Activated CD4-positive, alpha-beta T cell treated with anti-CD3 and anti-CD28 coated beads for 36 hours (primary cell): ENCODE measurements at regions not wholly inside any gene's neighbourhood (a gene's known extent, or its start where the extent isn't known, plus 50 kb on each side); places are given as distances from the start of the nearest gene placed in this dataset.

Source experiments
- ATAC-seq: fragments of 200-7000 bp; cut with Tn5 transposase; one replicate; pipeline ENCODE4 v1.10.0; 2021; ENCODE audit warnings: mild to moderate bottlenecking, moderate library complexity
- CTCF ChIA-PET: fragments of 350-600 bp; sonication (Branson Sonifier 250); formaldehyde crosslinking; loops from one replicate; lab custom pipeline; 2021; ENCODE audit warnings: antibody characterized with exemption; lab: Charles Lee
- POLR2A ChIA-PET: fragments of 350-600 bp; sonication (Branson Sonifier 250); formaldehyde crosslinking; loops from one replicate; lab custom pipeline; 2021; ENCODE audit warnings: antibody characterized with exemption, inconsistent platforms; lab: Charles Lee
- DNase-seq: peaks from one replicate; pipeline ENCODE4 v3.0.0-alpha.2; 2020
- H3K27ac Mint-ChIP-seq: one replicate; pipeline ENCODE4 v1.8.0; 2021; ENCODE audit warnings: mixed read lengths
- H3K27me3 Mint-ChIP-seq: one replicate; pipeline ENCODE4 v1.8.0; 2021; ENCODE audit warnings: mixed read lengths
- H3K36me3 Mint-ChIP-seq: one replicate; pipeline ENCODE4 v1.8.0; 2021; ENCODE audit warnings: low read depth, mixed read lengths
- H3K4me1 Mint-ChIP-seq: one replicate; pipeline ENCODE4 v1.8.0; 2021; ENCODE audit warnings: mixed read lengths
- H3K4me3 Mint-ChIP-seq: one replicate; pipeline ENCODE4 v1.8.0; 2021; ENCODE audit warnings: mild to moderate bottlenecking, moderate library complexity, mixed read lengths
- H3K9me3 Mint-ChIP-seq: one replicate; pipeline ENCODE4 v1.8.0; 2021; ENCODE audit warnings: low read depth, mixed read lengths
- intact Hi-C, 2 experiments: fragments of 100-400 bp; cut with DNase I in 1 of 2; cut with micrococcal nuclease in 1 of 2; formaldehyde crosslinking; loops; one replicate each; pipeline versions ENCODE4 v1.14.2 to v1.15.1; 2022 to 2024; cut with DNase I, micrococcal nuclease

- Mint-ChIP-seq H3K4me3 (no peak overlapping the region), H3K4me1 (no peaks in the 10 kb centered on the region), H3K36me3 (no peaks in the 10 kb centered on the region), H3K27ac (no peak overlapping the region), H3K27me3 (no peaks in the 10 kb centered on the region), H3K9me3 (no peaks in the 10 kb centered on the region)
- ATAC-seq, result no peak
- ChIA-PET POLR2A (no interaction called here), CTCF (interaction anchor here (0.6 kb wide), 1 partner anchor 819 kb away, joined by 3 read pairs; no protein-coding TSS in a partner anchor)
- intact Hi-C loops, result no loop called here
- no peak for DNase-seq
These were observed 608.4 kb downstream of the TSN start for GRCh38 chr2:122363885-122364284.

DNA sequence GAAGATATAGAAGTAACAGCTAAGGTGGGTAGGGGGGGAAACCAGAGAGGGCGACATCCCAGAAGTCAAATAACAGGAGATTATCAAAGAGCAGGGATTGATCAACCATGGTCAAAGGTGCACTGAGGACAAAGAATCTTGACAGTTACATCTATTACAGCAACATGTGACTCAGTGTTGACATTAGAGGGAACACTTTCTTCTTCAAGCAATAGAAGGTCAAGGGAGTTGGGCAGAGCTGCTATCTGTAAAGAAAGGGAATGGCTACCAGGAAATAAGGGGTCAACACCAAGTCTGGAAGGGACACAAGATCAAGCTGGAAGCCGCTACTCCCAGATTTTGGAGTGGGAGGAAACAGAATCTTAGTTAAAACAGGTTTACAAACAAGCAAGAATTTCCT, 611.0 kb downstream of the TSN start:
- Mint-ChIP-seq H3K9me3 (no peaks in the 10 kb centered on the region), H3K27me3 (no peaks in the 10 kb centered on the region), H3K4me1 (no peaks in the 10 kb centered on the region), H3K27ac (no peak overlapping the region), H3K36me3 (no peaks in the 10 kb centered on the region), H3K4me3 (no peak overlapping the region)
- ATAC-seq, result no peak
- ChIA-PET POLR2A (no interaction called here), CTCF (no interaction called here)
- intact Hi-C loops, result no loop called here
- DNase-seq, result no peak

GRCh38 chr2:122366969-122367645, 611.7 kb downstream of the TSN start:
- CTCF ChIA-PET, result no interaction called here
- POLR2A ChIA-PET, result no interaction called here
- H3K4me1 Mint-ChIP-seq, result no peaks in the 10 kb centered on the region
- no peak overlapping the region for H3K27ac Mint-ChIP-seq
- no peak overlapping the region for H3K4me3 Mint-ChIP-seq
- intact Hi-C loops, result no loop called here
- DNase-seq (no peak), ATAC-seq (no peak)
- no peaks in the 10 kb centered on the region for H3K27me3 Mint-ChIP-seq
- no peaks in the 10 kb centered on the region for H3K9me3 Mint-ChIP-seq
- no peaks in the 10 kb centered on the region for H3K36me3 Mint-ChIP-seq

DNA sequence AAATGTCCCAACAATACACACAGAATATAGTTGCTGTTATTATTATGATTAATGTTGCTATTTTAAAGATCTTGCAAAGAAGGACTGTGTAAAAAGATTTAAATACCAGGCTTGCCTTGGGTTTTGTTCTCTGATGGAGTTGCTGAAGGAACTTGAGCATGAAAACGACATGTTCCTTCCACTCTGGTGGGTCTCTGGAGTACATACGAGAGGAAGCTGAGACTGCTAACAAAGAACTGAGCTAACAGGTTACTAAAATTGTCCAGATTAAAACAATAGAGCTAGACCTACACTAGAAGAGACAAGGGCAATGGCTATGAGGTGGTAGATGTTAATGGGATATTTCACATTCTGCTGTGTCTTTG, 612.2 kb downstream of the TSN start:
- DNase-seq, result no peak
- Mint-ChIP-seq H3K4me3 (no peak overlapping the region), H3K4me1 (no peaks in the 10 kb centered on the region), H3K27ac (no peak overlapping the region), H3K27me3 (no peaks in the 10 kb centered on the region), H3K9me3 (peaks cover 4% of the 10 kb centered on the region), H3K36me3 (no peaks in the 10 kb centered on the region)
- intact Hi-C loops, result no loop called here
- ChIA-PET CTCF (no interaction called here), POLR2A (no interaction called here)
- no peak for ATAC-seq

- H3K27me3 Mint-ChIP-seq, result no peaks in the 10 kb centered on the region
- ChIA-PET POLR2A (no interaction called here), CTCF (no interaction called here)
- peaks cover 4% of the 10 kb centered on the region for H3K9me3 Mint-ChIP-seq
- H3K27ac Mint-ChIP-seq, result no peak overlapping the region
- intact Hi-C loops, result no loop called here
- DNase-seq (no peak), ATAC-seq (no peak)
- H3K4me3 Mint-ChIP-seq, result no peak overlapping the region
- H3K4me1 Mint-ChIP-seq, result no peaks in the 10 kb centered on the region
- no peaks in the 10 kb centered on the region for H3K36me3 Mint-ChIP-seq
These were observed 613.3 kb downstream of the TSN start for GRCh38 chr2:122368576-122369243.

DNA sequence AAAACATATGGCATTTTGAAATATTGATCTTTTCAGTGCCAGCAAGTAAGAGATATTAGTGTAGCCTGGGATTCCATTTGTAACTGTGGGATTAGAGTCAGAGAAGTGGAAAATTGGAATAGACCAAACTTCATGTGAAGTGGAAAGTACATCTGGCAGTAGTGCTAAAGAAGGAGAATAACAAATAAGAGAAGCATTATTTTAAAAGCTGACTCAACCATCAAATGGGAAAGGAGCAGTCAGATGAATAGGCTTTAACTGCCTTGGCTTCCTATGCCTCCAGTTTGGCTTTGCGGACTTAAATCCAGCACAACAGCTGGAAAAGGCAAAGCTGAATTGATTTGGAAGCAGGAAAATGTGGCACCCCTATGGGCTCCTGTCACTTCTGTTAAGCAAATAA, 623.1 kb downstream of the TSN start:
- POLR2A ChIA-PET, result no interaction called here
- peaks cover 2% of the 10 kb centered on the region for H3K9me3 Mint-ChIP-seq
- DNase-seq, result no peak

DNA sequence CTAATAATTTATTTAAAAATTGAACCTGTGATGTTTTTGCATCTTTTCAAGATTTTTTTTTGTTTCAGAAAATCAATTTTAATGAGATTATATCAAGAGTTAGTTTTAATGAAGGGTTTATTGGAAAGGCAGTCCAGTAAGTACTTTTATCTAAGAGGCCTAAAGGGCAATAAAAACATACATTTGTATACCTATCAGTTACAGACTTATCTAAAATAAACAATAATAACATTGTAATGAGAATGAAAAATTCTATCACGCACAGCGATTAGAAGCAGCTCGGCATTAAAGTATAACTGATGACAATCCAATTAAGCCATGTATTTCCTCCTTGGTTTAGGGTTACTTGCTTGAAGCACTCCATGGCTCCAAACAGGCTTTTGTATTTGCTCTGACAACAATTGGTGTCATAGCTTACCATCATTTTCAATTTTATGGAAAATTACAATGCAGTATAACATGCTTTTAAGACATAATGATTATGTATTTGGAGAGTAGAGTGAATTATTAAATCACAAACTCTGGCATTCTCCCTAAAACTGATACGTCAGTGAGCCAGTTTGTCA, 629.4 kb downstream of the TSN start:
- ATAC-seq (no peak), DNase-seq (no peak)
- intact Hi-C loops, result no loop called here
- CTCF ChIA-PET, result no interaction called here
- H3K4me3 Mint-ChIP-seq, result no peak overlapping the region
- no peaks in the 10 kb centered on the region for H3K4me1 Mint-ChIP-seq
- H3K9me3 Mint-ChIP-seq, result peaks cover 11% of the 10 kb centered on the region
- POLR2A ChIA-PET, result no interaction called here
- no peak overlapping the region for H3K27ac Mint-ChIP-seq
- no peaks in the 10 kb centered on the region for H3K36me3 Mint-ChIP-seq
- H3K27me3 Mint-ChIP-seq, result no peaks in the 10 kb centered on the region

More for the DNA sequence above, 623.1 kb downstream of the TSN start:
- ATAC-seq, result no peak
- CTCF ChIA-PET, result no interaction called here
- Mint-ChIP-seq H3K4me1 (no peaks in the 10 kb centered on the region), H3K27ac (no peak overlapping the region), H3K4me3 (no peak overlapping the region), H3K36me3 (no peaks in the 10 kb centered on the region), H3K27me3 (no peaks in the 10 kb centered on the region)
- intact Hi-C loops, result no loop called here

DNA sequence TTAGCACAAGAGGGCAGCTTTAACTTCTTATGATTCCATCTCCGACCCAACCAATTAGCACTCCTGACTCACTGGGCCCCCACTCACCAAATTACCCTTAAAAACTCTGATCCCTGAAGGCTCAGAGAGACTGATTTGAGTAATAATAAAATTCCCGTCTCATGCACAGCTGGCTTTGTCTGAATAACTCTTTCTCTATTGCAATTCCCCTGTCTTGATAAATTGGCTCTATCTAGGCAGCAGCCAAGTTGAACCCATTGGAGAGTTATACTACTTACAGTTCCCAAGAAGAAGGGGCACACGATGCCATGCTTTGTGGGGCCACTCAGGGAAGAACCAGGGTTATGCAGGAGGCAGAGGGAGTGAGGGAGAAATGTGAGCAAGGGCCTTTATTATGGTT, 632.8 kb downstream of the TSN start:
- ChIA-PET POLR2A (no interaction called here), CTCF (no interaction called here)
- intact Hi-C loops, result no loop called here
- no peaks in the 10 kb centered on the region for H3K36me3 Mint-ChIP-seq
- no peak for DNase-seq
- no peaks in the 10 kb centered on the region for H3K4me1 Mint-ChIP-seq
- no peak overlapping the region for H3K4me3 Mint-ChIP-seq
- H3K9me3 Mint-ChIP-seq, result peaks cover 9% of the 10 kb centered on the region
- no peak overlapping the region for H3K27ac Mint-ChIP-seq
- ATAC-seq, result no peak
- H3K27me3 Mint-ChIP-seq, result no peaks in the 10 kb centered on the region

DNA sequence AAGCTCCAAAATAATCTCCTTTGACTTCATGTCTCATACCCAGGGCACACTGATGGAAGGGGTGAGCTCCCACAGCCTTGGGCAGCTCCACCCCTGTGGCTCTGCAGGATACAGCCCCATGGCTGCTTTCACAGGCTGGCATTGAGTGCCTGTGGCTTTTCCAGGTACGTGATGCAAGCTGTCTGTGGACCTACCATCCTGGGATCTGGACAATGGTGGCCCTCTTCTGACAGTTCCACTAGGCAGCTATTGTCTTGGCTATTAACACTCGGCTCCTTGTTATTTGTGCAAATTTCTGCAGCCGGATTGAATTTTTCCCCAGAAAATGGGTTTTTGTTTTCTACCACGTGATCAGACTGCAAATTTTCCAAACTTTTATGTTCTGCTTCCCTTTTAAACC, 634.2 kb downstream of the TSN start:
- Mint-ChIP-seq H3K27me3 (no peaks in the 10 kb centered on the region), H3K27ac (no peak overlapping the region), H3K36me3 (no peaks in the 10 kb centered on the region), H3K9me3 (peaks cover 9% of the 10 kb centered on the region), H3K4me3 (no peak overlapping the region), H3K4me1 (no peaks in the 10 kb centered on the region)
- POLR2A ChIA-PET, result no interaction called here
- CTCF ChIA-PET, result no interaction called here
- ATAC-seq, result no peak
- intact Hi-C loops, result no loop called here
- no peak for DNase-seq

DNA sequence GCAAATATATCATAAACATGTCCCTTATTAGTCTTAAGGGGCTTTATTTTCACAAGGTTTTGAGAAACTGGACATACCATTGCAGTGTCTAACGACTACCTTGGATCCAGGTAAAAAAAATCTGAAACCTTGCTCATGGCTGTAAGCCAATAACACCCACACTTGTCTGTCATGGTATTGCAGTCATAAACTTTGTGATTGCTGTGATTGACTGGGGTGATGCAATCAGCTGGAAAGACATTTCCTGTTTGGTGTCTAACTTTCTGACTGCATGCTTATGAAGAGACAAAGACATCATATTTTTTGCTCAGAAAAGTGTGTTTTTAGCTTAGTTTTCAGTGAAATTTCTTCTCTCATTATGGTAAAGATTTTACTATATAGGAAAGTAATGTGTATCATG, 635.0 kb downstream of the TSN start:
- H3K27ac Mint-ChIP-seq, result peak overlapping the region; percentile 47
- no peak overlapping the region for H3K4me3 Mint-ChIP-seq
- peak; percentile 17 for DNase-seq
- ChIA-PET CTCF (no interaction called here), POLR2A (no interaction called here)
- peaks cover 9% of the 10 kb centered on the region for H3K9me3 Mint-ChIP-seq
- intact Hi-C loops, result no loop called here
- no peaks in the 10 kb centered on the region for H3K27me3 Mint-ChIP-seq
- H3K36me3 Mint-ChIP-seq, result no peaks in the 10 kb centered on the region
- H3K4me1 Mint-ChIP-seq, result no peaks in the 10 kb centered on the region
- ATAC-seq, result no peak

DNA sequence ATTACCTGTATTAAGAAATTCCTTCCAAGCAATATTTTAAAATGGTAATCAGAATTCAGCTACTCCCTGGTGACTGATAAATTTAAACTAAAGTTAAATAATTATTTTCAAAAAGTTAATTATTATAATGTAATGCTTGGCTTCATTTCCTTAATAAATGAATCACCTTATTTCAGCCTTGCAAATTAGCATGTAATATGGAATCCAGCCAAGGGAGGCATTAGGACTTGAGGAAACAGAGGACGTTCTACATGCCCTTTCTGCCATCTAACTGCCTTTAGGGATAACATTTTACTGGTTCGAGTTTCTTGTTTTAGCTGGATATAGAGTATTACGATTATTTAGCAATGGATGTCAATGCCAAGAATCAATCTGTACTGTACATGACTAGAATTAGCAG, 636.3 kb downstream of the TSN start:
- H3K9me3 Mint-ChIP-seq, result peaks cover 9% of the 10 kb centered on the region
- DNase-seq, result no peak
- H3K36me3 Mint-ChIP-seq, result no peaks in the 10 kb centered on the region
- H3K27ac Mint-ChIP-seq, result no peak overlapping the region
- no peak overlapping the region for H3K4me3 Mint-ChIP-seq
- H3K4me1 Mint-ChIP-seq, result no peaks in the 10 kb centered on the region
- H3K27me3 Mint-ChIP-seq, result no peaks in the 10 kb centered on the region
- ATAC-seq, result no peak
- intact Hi-C loops, result no loop called here
- ChIA-PET POLR2A (no interaction called here), CTCF (no interaction called here)

DNA sequence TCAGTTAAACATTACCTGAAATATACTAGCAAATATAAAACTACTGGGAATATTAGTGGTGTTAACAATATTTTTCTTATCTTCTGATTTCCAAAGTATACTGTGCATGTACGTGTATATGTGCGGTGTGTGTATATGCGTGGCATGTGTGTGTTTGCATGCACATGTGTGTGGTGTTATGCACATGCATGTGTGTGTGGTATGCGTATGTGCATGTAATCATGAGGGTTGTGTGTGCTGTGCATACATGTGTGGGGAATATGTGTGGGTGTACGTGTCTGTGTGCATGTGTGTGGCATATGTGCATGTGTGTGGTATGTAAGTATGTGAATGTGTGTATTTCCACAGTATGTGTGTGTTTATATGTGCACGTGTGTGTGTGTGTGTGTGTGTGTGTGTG, 640.2 kb downstream of the TSN start:
- Mint-ChIP-seq H3K27me3 (no peaks in the 10 kb centered on the region), H3K9me3 (no peaks in the 10 kb centered on the region), H3K4me3 (no peak overlapping the region), H3K36me3 (no peaks in the 10 kb centered on the region), H3K27ac (no peak overlapping the region), H3K4me1 (no peaks in the 10 kb centered on the region)
- intact Hi-C loops, result no loop called here
- no peak for ATAC-seq
- no peak for DNase-seq
- ChIA-PET POLR2A (no interaction called here), CTCF (no interaction called here)
